Esophagus squamous epithelium (tissue), 4 donors: ENCODE measurements at regions not wholly inside any gene's neighbourhood (a gene's known extent, or its start where the extent isn't known, plus 50 kb on each side); places are given as distances from the start of the nearest gene placed in this dataset.

Experiments used
- POLR2A ChIP-seq, 4 donors: fragments of 450-650 bp; IDR thresholded peaks; one replicate each; pipeline ENCODE4 v1.6.1; 2017; ENCODE audit warnings: antibody characterized with exemption in 4 of 4, mild to moderate bottlenecking in 4 of 4, moderate library complexity in 3 of 4
- TF ChIP-seq, protein P1 (sequence below), 6 experiments: fragments of 450-650 bp in 4 of 6; fragments of 200-600 bp in 2 of 6; sonication (generic) in 2 of 6; IDR thresholded peaks; one replicate each; pipeline ENCODE4 v1.5.1; 2016 to 2019; ENCODE audit warnings: antibody characterized with exemption in 6 of 6, mild to moderate bottlenecking in 4 of 6, moderate library complexity in 4 of 6

- no peak for TF ChIP-seq POLR2A (IDR thresholded peaks at IDR 0.05)
- TF ChIP-seq, protein P1, sequence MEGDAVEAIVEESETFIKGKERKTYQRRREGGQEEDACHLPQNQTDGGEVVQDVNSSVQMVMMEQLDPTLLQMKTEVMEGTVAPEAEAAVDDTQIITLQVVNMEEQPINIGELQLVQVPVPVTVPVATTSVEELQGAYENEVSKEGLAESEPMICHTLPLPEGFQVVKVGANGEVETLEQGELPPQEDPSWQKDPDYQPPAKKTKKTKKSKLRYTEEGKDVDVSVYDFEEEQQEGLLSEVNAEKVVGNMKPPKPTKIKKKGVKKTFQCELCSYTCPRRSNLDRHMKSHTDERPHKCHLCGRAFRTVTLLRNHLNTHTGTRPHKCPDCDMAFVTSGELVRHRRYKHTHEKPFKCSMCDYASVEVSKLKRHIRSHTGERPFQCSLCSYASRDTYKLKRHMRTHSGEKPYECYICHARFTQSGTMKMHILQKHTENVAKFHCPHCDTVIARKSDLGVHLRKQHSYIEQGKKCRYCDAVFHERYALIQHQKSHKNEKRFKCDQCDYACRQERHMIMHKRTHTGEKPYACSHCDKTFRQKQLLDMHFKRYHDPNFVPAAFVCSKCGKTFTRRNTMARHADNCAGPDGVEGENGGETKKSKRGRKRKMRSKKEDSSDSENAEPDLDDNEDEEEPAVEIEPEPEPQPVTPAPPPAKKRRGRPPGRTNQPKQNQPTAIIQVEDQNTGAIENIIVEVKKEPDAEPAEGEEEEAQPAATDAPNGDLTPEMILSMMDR (IDR thresholded peaks at IDR 0.05): no peak
Observed at GRCh38 chr6:22435151-22435550, 134.2 kb upstream of the HDGFL1 start.
